IPS-15b (cell line): ENCODE measurements at regions not wholly inside any gene's neighbourhood (a gene's known extent, or its start where the extent isn't known, plus 50 kb on each side); places are given as distances from the start of the nearest gene placed in this dataset.

Experiments used
- H3K27me3 ChIP-seq: one replicate; pipeline ENCODE4 v1.6.1; 2013; ENCODE audit warnings: low read length; ENCODE audit not compliant: control insufficient read depth, insufficient read depth
- H3K36me3 ChIP-seq: one replicate; pipeline ENCODE4 v1.6.1; 2013; ENCODE audit warnings: low read length; ENCODE audit not compliant: control insufficient read depth, insufficient read depth
- H3K4me1 ChIP-seq: one replicate; pipeline ENCODE4 v1.6.1; 2013; ENCODE audit warnings: mild to moderate bottlenecking, low read length; ENCODE audit not compliant: control insufficient read depth, insufficient read depth
- H3K4me3 ChIP-seq: one replicate; pipeline ENCODE4 v1.5.1; 2013; ENCODE audit warnings: low read depth, low read length
- H3K9ac ChIP-seq: one replicate; pipeline ENCODE4 v1.6.1; 2013; ENCODE audit warnings: low read depth, mild to moderate bottlenecking, low read length
- H3K9me3 ChIP-seq: one replicate; pipeline ENCODE4 v1.6.1; 2013; ENCODE audit warnings: mild to moderate bottlenecking, low read length; ENCODE audit not compliant: control insufficient read depth, insufficient read depth

DNA sequence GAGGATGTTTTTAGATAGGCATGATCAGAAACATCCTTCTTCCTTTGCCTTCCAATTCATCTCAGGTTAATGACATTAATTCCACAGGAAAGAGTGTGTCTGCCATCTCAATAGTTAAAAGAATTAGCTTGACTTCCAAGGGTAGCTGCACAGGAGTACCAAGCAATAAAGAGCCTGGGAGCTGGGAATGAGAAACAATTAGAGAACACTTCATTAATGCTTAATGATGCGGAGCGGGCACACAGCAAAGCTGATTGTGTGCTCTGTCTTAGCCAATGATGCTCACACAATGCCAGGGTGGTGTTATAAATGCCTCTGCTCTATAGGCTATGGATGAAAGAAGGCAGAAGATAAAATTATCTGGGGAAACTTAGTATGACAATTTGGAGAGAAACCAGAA, 1052.5 kb upstream of the LCORL start:
- no peaks in the 10 kb centered on the region for H3K4me1 ChIP-seq
- no peak overlapping the region for H3K4me3 ChIP-seq
- no peaks in the 10 kb centered on the region for H3K27me3 ChIP-seq
- no peaks in the 10 kb centered on the region for H3K9me3 ChIP-seq
- no peaks in the 10 kb centered on the region for H3K36me3 ChIP-seq
- H3K9ac ChIP-seq: no peak overlapping the region

DNA sequence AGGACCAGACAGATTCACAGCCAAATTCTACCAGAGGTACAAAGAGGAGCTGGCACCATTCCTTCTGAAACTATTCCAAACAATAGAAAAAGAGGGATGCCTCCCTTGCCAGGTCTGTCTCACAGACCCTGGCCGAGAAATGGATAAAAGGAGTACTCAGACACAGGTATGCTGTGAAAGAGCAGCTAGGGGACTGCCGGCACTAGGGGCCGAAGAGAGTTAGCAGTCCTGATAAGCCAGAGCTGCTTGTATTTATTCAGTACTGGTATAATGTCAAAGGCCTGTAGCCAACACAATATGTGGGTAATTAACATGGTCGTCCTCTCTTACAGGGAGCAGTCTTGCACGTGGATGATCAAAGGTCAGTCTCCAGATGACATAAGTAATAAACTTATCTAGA, 1042.1 kb upstream of the LCORL start:
- no peaks in the 10 kb centered on the region for H3K9me3 ChIP-seq
- no peak overlapping the region for H3K9ac ChIP-seq
- no peaks in the 10 kb centered on the region for H3K36me3 ChIP-seq
- H3K27me3 ChIP-seq: no peaks in the 10 kb centered on the region
- no peaks in the 10 kb centered on the region for H3K4me1 ChIP-seq
- H3K4me3 ChIP-seq: no peak overlapping the region

DNA sequence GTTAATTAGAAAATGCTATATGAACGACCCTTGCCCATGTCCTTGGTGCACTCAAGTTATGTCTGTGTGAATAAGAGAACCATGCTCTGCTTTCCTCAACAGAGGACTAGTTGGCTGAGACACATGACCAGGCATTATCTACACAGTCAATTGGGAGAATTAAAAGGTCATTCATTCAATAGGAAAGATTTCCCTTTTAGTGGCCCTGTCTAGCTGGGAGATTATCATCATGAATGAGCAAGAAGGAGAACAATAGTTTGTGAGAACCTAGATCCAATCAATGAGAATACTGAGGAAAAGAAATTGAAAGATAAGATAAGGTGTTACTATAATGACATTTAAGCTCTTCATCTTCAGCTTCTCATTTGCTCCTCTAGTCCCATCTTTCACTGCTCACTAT, 1033.4 kb upstream of the LCORL start:
- H3K4me1 ChIP-seq: peaks cover 2% of the 10 kb centered on the region

GRCh38 chr4:19051831-19052230, 1030.3 kb upstream of the LCORL start:
- Histone ChIP-seq H3K27me3 (no peaks in the 10 kb centered on the region), H3K9ac (no peak overlapping the region), H3K9me3 (no peaks in the 10 kb centered on the region), H3K36me3 (no peaks in the 10 kb centered on the region), H3K4me1 (peaks cover 2% of the 10 kb centered on the region), H3K4me3 (no peak overlapping the region)

More for the DNA sequence above, 1033.4 kb upstream of the LCORL start:
- no peaks in the 10 kb centered on the region for H3K27me3 ChIP-seq
- H3K36me3 ChIP-seq: no peaks in the 10 kb centered on the region
- no peak overlapping the region for H3K9ac ChIP-seq
- no peak overlapping the region for H3K4me3 ChIP-seq
- H3K9me3 ChIP-seq: no peaks in the 10 kb centered on the region

DNA sequence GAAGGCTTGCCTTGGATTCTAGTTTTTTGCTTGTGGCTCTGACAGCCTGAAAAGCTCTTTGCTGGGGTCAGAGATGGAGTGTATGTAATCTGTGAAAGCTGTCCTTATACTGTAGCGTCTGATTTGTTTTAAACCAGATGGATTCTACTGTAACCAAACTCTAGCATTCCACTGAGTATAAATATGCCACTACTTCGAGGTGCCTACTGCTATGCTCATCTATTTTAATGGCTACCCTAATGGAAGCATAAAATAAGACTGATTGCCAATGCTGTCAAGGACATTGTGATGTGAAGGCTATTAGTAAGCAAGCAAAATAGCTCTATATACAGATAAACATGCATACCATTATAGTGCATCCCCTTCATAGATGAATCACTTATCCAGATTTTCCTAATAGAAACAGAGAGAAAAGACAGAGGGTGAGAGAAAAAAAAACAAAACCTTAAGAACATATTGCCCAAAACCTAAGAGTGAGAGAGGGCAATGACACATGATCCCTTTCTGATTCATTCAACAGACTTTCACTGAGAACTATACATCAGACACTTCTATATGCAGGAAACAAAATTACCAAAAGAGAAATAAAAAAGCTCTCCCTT, 1025.8 kb upstream of the LCORL start:
- H3K27me3 ChIP-seq: no peaks in the 10 kb centered on the region
- H3K9me3 ChIP-seq: no peaks in the 10 kb centered on the region
- no peak overlapping the region for H3K4me3 ChIP-seq
- H3K4me1 ChIP-seq: peaks cover 2% of the 10 kb centered on the region
- H3K9ac ChIP-seq: no peak overlapping the region
- H3K36me3 ChIP-seq: no peaks in the 10 kb centered on the region

- Histone ChIP-seq H3K27me3 (no peaks in the 10 kb centered on the region), H3K9me3 (no peaks in the 10 kb centered on the region), H3K4me3 (no peak overlapping the region), H3K9ac (no peak overlapping the region), H3K36me3 (no peaks in the 10 kb centered on the region), H3K4me1 (no peaks in the 10 kb centered on the region)
Measured at GRCh38 chr4:19039816-19040215, 1018.3 kb upstream of the LCORL start.

GRCh38 chr4:19038231-19038630, 1016.7 kb upstream of the LCORL start:
- Histone ChIP-seq H3K27me3 (no peaks in the 10 kb centered on the region), H3K9me3 (no peaks in the 10 kb centered on the region), H3K36me3 (no peaks in the 10 kb centered on the region), H3K4me3 (no peak overlapping the region), H3K4me1 (no peaks in the 10 kb centered on the region), H3K9ac (no peak overlapping the region)

DNA sequence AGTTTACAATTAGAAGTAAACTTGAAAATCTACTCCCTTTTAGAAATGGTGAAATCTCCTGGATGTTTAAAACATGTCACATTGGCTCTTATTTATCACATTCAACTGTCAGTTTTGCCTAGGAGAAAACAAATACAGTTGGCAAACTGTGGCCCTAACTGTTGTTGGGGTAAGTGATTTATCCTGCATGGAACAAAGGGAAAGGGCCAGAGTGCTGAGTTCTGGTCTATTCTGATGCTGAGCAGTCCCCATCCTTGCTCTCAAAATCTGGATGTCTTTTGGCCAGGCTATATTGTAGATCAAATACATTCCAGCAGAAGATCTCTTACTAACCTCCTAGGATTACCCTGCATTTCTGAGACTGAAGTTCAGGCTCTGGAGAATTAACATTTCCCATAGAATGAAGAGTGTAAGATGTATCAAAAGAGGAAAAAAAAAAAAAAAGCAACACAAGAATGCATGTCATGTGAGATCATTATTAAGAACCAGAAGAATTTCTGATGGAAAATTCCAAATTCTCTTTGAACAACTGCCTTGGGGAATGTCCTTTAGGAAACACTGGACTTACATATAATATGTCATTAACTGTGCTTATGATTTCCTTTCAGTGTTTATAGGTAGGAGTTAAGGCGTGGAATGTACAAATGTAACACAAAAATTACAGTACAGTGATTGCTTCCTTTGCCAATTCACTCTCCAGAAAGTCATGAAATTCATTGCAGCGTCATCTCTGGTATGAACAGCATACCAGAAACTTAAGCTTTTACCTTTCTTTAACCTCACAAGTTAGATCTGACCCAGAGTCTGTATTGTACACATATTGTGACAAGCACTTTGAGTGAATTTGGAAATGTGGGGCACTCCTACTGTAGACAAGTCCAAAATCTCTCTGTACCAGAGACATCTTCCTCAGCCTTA, 1012.5 kb upstream of the LCORL start:
- H3K36me3 ChIP-seq: no peaks in the 10 kb centered on the region
- H3K4me1 ChIP-seq: no peaks in the 10 kb centered on the region
- H3K9ac ChIP-seq: no peak overlapping the region
- H3K9me3 ChIP-seq: no peaks in the 10 kb centered on the region
- H3K4me3 ChIP-seq: no peak overlapping the region
- no peaks in the 10 kb centered on the region for H3K27me3 ChIP-seq

GRCh38 chr4:19030536-19030935, 1009.0 kb upstream of the LCORL start:
- Histone ChIP-seq H3K9ac (no peak overlapping the region), H3K36me3 (no peaks in the 10 kb centered on the region), H3K4me1 (no peaks in the 10 kb centered on the region), H3K4me3 (no peak overlapping the region), H3K9me3 (no peaks in the 10 kb centered on the region), H3K27me3 (no peaks in the 10 kb centered on the region)

DNA sequence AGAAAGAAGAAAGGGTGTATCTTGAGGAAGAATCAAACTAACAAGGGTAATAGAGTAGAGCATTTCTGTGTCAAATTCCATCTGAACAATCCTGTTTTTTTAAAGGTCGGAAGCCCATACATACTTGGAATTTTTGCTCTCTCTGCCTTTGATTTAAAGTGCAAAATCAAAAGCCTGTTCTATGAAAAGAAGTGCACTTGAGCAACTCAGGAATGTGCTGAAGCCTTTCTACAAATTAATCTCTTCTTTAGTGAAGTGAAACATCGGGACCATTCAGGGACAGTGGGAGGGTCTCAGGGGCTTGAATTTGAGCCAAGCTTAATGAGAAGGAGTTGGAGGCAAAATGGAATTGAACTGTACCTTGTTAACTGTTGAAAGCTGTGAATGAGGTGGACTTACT, 1008.5 kb upstream of the LCORL start:
- no peaks in the 10 kb centered on the region for H3K9me3 ChIP-seq
- H3K4me1 ChIP-seq: no peaks in the 10 kb centered on the region
- H3K9ac ChIP-seq: no peak overlapping the region
- no peaks in the 10 kb centered on the region for H3K36me3 ChIP-seq
- H3K27me3 ChIP-seq: no peaks in the 10 kb centered on the region
- H3K4me3 ChIP-seq: no peak overlapping the region

GRCh38 chr4:19026281-19026680, 1004.7 kb upstream of the LCORL start:
- H3K36me3 ChIP-seq: no peaks in the 10 kb centered on the region
- no peak overlapping the region for H3K4me3 ChIP-seq
- no peaks in the 10 kb centered on the region for H3K4me1 ChIP-seq

DNA sequence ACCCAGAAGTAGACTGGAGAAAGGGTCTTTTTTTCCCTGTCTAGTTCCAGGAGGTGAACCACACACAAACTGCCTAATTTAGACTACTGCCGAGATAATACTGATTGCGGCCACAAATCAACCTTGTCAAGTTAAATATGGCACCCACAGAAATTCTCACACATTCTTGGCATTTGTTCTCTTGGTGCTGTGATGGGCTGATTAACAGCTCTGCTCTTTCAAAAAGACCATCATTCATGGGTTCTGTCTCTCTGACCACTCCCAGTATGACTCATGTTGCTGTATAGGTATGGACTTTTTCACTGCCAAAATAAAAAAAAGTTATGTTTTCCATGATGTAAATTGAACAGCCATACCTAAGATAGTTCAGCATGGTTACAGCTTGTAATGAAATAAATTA, 1003.5 kb upstream of the LCORL start:
- no peak overlapping the region for H3K4me3 ChIP-seq
- no peak overlapping the region for H3K9ac ChIP-seq
- no peaks in the 10 kb centered on the region for H3K36me3 ChIP-seq
- H3K27me3 ChIP-seq: no peaks in the 10 kb centered on the region
- H3K9me3 ChIP-seq: no peaks in the 10 kb centered on the region
- H3K4me1 ChIP-seq: no peaks in the 10 kb centered on the region

More at GRCh38 chr4:19026281-19026680, 1004.7 kb upstream of the LCORL start:
- H3K9ac ChIP-seq: no peak overlapping the region
- no peaks in the 10 kb centered on the region for H3K9me3 ChIP-seq
- H3K27me3 ChIP-seq: no peaks in the 10 kb centered on the region
